HG02973 (cell line): ENCODE measurements at regions not wholly inside any gene's neighbourhood (a gene's known extent, or its start where the extent isn't known, plus 50 kb on each side); places are given as distances from the start of the nearest gene placed in this dataset.

ENCODE experiments used
- ATAC-seq: cut with Tn5 transposase; IDR thresholded peaks from one replicate; pipeline ENCODE4 v1.9.1; 2021; ENCODE audit warnings: moderate library complexity; ENCODE audit not compliant: unreplicated experiment

DNA sequence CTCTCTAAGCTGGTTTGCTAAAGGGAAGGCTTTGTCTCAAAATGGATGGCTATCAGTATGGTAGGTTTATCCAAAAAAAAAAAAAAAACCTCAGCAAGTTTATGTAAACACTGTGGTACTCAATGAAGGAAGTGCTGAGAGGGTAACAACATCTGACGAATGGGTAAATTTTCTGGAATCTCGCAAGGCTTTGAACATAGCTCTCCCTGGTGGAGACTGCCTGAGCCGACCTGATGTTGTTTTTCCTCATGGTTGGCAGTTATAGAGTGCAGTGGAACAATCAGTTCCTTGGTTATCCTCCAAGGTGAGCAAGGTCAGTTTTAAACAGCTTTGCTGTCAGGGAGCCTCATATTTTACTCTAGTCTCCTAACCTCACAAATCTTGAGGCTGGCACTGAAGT is 94.6 kb downstream of the ZPLD1 start:
- ATAC-seq = no peak

DNA sequence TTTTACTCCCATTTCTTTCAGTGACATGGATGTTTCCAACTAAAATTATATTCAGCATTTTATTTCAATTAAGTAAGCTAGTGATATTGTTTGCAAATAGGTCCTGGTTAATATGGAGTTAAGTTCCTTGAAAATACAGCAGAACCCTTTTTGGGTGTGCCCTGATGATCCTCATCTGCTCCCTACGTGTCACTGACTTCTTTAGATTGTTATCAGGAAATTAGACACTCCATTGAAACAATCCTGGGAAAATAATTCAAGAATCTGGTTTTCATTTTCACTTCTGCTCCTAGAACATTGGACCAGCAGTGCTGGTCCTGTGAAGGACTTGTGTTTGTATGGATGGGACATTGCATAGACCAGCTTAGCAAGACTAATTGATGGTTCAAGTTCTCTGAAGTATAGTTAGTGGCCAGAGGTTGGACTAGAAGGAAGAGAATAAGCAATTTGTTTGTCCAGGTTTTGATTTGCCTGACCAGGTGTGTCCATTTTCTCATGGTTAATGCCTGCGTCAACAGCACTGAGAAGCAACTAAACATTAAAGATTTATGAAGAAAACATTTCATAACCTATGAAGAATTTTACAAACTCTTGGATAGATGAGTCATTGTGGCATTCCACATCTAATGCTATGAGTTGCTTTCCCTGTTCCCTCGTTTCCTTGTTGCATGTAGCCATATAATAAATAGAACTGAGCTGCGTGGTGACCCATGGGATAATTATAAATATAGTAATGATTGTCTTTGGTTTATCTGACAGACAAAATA is 95.8 kb downstream of the ZPLD1 start:
- no peak for ATAC-seq

DNA sequence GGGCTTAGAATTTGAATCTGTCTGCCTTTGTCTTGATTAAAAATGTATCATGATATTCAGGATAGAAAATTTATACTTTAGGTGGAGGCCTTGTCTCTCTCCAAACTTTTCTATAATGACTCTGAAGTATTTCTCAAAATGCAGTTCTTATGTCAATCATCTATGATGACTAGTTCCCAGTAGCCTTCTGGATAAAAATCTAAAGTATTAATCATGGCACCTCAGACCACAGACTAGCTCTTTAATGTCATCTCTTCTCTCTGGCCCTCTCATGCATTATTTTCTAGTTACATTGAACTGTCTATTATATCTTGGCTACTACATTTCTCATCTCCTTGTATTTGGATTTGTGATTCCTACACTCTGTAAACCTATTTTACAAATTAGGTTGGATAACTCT is 96.9 kb downstream of the ZPLD1 start:
- no peak for ATAC-seq

- no peak for ATAC-seq
Observed at GRCh38 chr3:102532901-102533300, 98.1 kb downstream of the ZPLD1 start.

GRCh38 chr3:102533784-102534183 is 99.0 kb downstream of the ZPLD1 start:
- ATAC-seq = no peak

DNA sequence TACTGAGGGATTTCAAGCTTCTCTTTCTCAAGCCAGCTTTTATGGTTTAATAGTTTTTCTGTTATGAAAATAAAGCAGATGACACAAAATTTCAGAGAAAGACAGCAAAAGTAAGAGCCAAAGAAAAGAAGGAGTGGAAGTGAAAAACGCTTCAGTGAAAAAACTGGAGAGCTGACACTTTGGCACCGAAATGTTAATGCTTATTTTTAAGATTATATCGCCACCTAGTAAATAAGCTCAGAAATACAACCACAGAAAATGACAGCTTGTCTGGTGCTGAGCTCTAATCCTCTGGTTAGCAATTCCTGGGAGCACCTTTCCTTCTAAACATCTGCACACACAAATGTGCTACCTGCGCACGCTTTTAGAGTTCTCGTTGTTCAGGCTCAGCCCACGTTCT is 101.6 kb downstream of the ZPLD1 start:
- ATAC-seq = peak; percentile 54

DNA sequence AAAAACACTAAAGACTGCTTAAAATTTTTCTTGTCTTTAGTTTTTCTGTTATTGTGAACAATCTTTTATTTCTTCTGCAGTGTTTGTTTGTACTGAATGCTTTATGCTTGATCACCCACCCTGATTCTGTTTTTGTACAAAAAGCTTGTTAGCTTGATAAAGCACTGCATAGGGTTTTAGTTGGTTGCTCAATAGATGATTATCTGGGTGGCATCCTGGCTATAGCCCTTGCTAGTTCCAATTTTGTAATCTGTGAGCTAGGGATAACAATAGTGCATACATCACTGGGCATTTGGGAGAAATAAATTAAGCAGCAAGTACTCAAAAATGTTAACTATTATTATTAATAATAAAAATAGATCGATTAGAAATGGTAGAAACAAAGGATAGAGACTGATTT is 102.3 kb downstream of the ZPLD1 start:
- ATAC-seq = no peak

DNA sequence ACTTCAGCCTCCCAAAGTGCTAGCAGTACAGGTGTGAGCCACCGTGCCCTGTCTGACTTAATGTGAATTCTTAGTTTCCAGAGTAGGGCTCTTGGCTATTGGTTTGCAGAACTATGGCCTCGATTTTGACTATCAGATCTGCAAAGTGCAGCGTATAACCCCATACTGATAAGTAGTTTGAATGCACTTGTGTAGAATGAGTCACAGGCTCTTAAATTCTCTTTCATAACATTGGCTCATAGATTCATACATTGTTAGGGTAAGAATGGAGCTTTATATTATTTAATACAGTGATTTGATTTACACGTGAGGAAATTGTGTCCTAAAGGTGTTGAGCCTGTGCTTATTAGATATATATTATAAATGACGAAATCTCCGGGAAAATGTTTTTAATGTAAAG is 109.9 kb downstream of the ZPLD1 start:
- ATAC-seq = no peak

GRCh38 chr3:102545276-102545675 is 110.5 kb downstream of the ZPLD1 start:
- ATAC-seq = no peak

- ATAC-seq = no peak
Observed at GRCh38 chr3:102553876-102554275, 119.1 kb downstream of the ZPLD1 start.

GRCh38 chr3:102570511-102570910 is 135.7 kb downstream of the ZPLD1 start:
- ATAC-seq = no peak

GRCh38 chr3:102571006-102571405 is 136.2 kb downstream of the ZPLD1 start:
- ATAC-seq = no peak

- no peak for ATAC-seq
Observed at GRCh38 chr3:102571720-102572384, 137.0 kb downstream of the ZPLD1 start.

GRCh38 chr3:102573483-102574028 is 138.7 kb downstream of the ZPLD1 start:
- ATAC-seq = no peak

DNA sequence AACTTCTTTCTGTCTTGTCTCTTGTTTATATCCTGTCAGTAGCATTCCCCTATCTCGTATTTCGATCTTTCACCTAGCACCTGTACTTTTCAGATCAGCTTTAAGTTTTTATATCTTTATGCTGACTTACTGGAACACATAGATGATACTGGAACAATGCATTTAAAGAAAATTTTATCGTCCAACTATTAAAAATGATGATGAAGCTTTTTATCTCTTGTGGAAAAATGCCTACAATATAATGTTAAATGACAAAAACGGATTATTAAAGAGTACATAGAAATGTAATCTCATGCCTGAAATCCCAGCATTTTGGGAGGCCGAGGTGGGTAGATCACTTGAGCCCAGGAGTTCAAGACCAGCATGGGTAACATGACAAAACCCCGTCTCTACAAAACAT is 139.5 kb downstream of the ZPLD1 start:
- ATAC-seq = no peak

DNA sequence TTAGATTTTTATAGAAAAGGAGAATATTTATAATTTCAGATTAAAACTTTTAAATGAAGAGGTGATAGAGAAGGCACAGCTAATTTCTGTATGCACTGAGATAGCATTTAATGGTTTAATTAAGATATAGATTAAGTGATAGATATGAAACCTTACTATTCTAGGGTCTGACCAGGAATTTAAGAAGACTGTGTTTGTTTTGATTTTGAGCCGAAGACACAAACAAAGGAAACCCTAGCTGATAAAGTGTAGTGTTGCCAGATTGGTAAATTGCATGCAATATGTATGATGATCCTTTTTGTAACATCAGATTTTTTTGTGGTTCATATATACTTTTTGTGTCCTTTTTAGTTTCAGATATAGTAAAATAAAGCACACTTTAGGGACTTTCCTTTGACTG is 141.8 kb downstream of the ZPLD1 start:
- ATAC-seq = no peak

GRCh38 chr3:102577082-102577789 is 142.4 kb downstream of the ZPLD1 start:
- ATAC-seq = no peak

- ATAC-seq = no peak
Observed at GRCh38 chr3:102580760-102581159, 145.9 kb downstream of the ZPLD1 start.

- ATAC-seq = no peak
Observed at GRCh38 chr3:102586485-102586884, 151.7 kb downstream of the ZPLD1 start.

- no peak for ATAC-seq
Observed at GRCh38 chr3:102593812-102594602, 159.2 kb downstream of the ZPLD1 start.

GRCh38 chr3:102595057-102595456 is 160.2 kb downstream of the ZPLD1 start:
- ATAC-seq = no peak
